K562 (cell line): ENCODE measurements at regions not wholly inside any gene's neighbourhood (a gene's known extent, or its start where the extent isn't known, plus 50 kb on each side); places are given as distances from the start of the nearest gene placed in this dataset.

Experiments used
- ATAC-seq: fragments of 200-7000 bp; cut with Tn5 transposase; 3 replicates; pipeline ENCODE4 v1.9.1; 2020; ENCODE audit warnings: moderate library complexity
- BruUV-seq: library from RNA; stranded (reverse); fragments of 400-500 nt; replicated peaks from 2 replicates; lab custom pipeline; 2021; lab: Mats Ljungman, UMichigan
- CTCF ChIA-PET: fragments of 300-600 bp; formaldehyde crosslinking; extraction: SDS; loops from one replicate; lab custom pipeline; 2021; ENCODE audit warnings: low intra/inter-chr PET ratio; lab: Yijun Ruan, JAX
- POLR2A ChIA-PET: fragments of 300-600, 350-650 bp; sonication (Branson Sonifier 250); formaldehyde crosslinking; extraction: SDS; loops from one replicate; lab custom pipeline; 2021; ENCODE audit warnings: antibody characterized with exemption, inconsistent platforms; lab: Yijun Ruan, JAX
- DNase-seq, 4 experiments: peaks; one replicate each; pipeline versions ENCODE4 v3.0.0 to v3.0.0-alpha.2; 2011 to 2018; ENCODE audit warnings: low spot score in 3 of 4, mixed read lengths in 3 of 4; ENCODE audit errors: extremely low read depth in 1 of 4
- FAIRE-seq: peaks from 2 replicates; lab custom pipeline; 2011; peaks lifted over from hg19 to GRCh38; lab: Jason Lieb, UNC
- H2AFZ ChIP-seq: 2 replicates; pipeline ENCODE4 v1.6.0; 2011; ENCODE audit warnings: low read depth, low read length, control low read depth, inconsistent platforms
- H3K27ac ChIP-seq: fragments of 200-600 bp; 3 replicates; pipeline ENCODE4 v1.8.0; 2011; ENCODE audit warnings: low read depth, mild to moderate bottlenecking, control low read depth, inconsistent platforms, low read length, moderate library complexity, mixed read lengths; ENCODE audit errors: extremely low read depth
- H3K27me3 ChIP-seq, 2 experiments: fragments of 300-600 bp in 1 of 2; 2 replicates in 1 of 2; 3 replicates in 1 of 2; pipeline versions ENCODE4 v1.6.0 to v1.8.0; 2011; ENCODE audit warnings: inconsistent platforms in 2 of 2, low read length in 2 of 2, mild to moderate bottlenecking in 1 of 2, mixed read lengths in 1 of 2, moderate library complexity in 1 of 2; ENCODE audit not compliant: control insufficient read depth in 2 of 2, insufficient read depth in 2 of 2
- H3K36me3 ChIP-seq: fragments of 300-600 bp; 3 replicates; pipeline ENCODE4 v1.8.0; 2011; ENCODE audit warnings: mild to moderate bottlenecking, low read length, inconsistent platforms; ENCODE audit not compliant: control insufficient read depth, insufficient read depth
- H3K4me1 ChIP-seq, 2 experiments: fragments of 200-600 bp in 1 of 2; replicated peaks in 1 of 2; 2 replicates in 1 of 2; 3 replicates in 1 of 2; pipeline versions ENCODE4 v1.5.1 to v1.8.0; 2011; ENCODE audit warnings: inconsistent platforms in 2 of 2, low read length in 2 of 2, mild to moderate bottlenecking in 1 of 2, mixed read lengths in 1 of 2, moderate library complexity in 1 of 2; ENCODE audit not compliant: control insufficient read depth in 2 of 2, insufficient read depth in 2 of 2
- H3K4me2 ChIP-seq: 2 replicates; pipeline ENCODE4 v1.6.1; 2011; ENCODE audit warnings: low read length, control low read depth, inconsistent platforms, mixed read lengths; ENCODE audit not compliant: insufficient read depth
- H3K4me3 ChIP-seq: fragments of 200-600 bp; sonication (generic), shearing (Covaris generic); 2 replicates; pipeline ENCODE4 v1.5.1; 2016; ENCODE audit warnings: control low read depth, inconsistent platforms
- H3K79me2 ChIP-seq: fragments of 200-600 bp; 3 replicates; pipeline ENCODE4 v1.8.0; 2011; ENCODE audit warnings: low read length, inconsistent platforms; ENCODE audit not compliant: control insufficient read depth, insufficient read depth
- H3K9ac ChIP-seq, 2 experiments: 2 replicates each; pipeline versions ENCODE4 v1.6.0 to v1.6.1; 2011; ENCODE audit warnings: low read depth in 2 of 2, low read length in 2 of 2, control low read depth in 1 of 2, inconsistent platforms in 1 of 2, mild to moderate bottlenecking in 1 of 2, mixed read lengths in 1 of 2; ENCODE audit not compliant: insufficient read depth in 1 of 2
- H3K9me1 ChIP-seq: one replicate; pipeline ENCODE4 v1.6.0; 2011; ENCODE audit warnings: inconsistent platforms, mild to moderate bottlenecking, low read length, moderate library complexity; ENCODE audit not compliant: control insufficient read depth, insufficient read depth
- H3K9me3 ChIP-seq: replicated peaks from 2 replicates; pipeline ENCODE4 v1.5.1; 2011; ENCODE audit warnings: low read depth, low read length, inconsistent platforms; ENCODE audit not compliant: control insufficient read depth, insufficient read depth
- H4K20me1 ChIP-seq: replicated peaks from 2 replicates; pipeline ENCODE4 v1.6.1; 2011; ENCODE audit warnings: low read length, inconsistent platforms, mixed read lengths; ENCODE audit not compliant: control insufficient read depth, insufficient read depth
- C11orf30 ChIP-seq: fragments of 450-650 bp; IDR thresholded peaks from 2 replicates; pipeline ENCODE4 v1.6.1; 2016; ENCODE audit warnings: low read depth, mild to moderate bottlenecking
- JUN ChIP-seq, 2 experiments: sonication (generic) in 1 of 2; formaldehyde crosslinking in 1 of 2; IDR thresholded peaks; 2 replicates each; pipeline versions ENCODE4 v1.6.1 to v1.8.0; 2012 to 2022; ENCODE audit warnings: borderline replicate concordance in 2 of 2, mild to moderate bottlenecking in 2 of 2, improper control_type of control experiment in 1 of 2, low read depth in 1 of 2, low read length in 1 of 2, missing genetic modification reagents in 1 of 2
- MAFF ChIP-seq: IDR thresholded peaks from 2 replicates; pipeline ENCODE4 v1.6.1; 2012; ENCODE audit warnings: low read length, improper control_type of control experiment
- MAFK ChIP-seq: IDR thresholded peaks from 2 replicates; pipeline ENCODE4 v1.6.1; 2011; ENCODE audit warnings: low read length, improper control_type of control experiment
- ZNF316 ChIP-seq: fragments of 450-650 bp; IDR thresholded peaks from 2 replicates; pipeline ENCODE4 v1.6.1; 2016
- WGBS: fragments of 100-300 bp; shearing (Covaris generic); methylation state at CpG from one replicate; pipeline ENCODE4 v1.1.6; 2016; ENCODE audit warnings: low coverage, mixed read lengths; ENCODE audit not compliant: insufficient coverage; ENCODE audit errors: missing lambda C conversion rate; 5-methylcytosine and 5-hydroxymethylcytosine counted together
- in situ Hi-C: fragments of 300-500 bp; cut with MboI; formaldehyde crosslinking; loops from 4 replicates; pipeline ENCODE4 v1.15.0; 2018; ENCODE audit warnings: inconsistent platforms, mixed read lengths
- intact Hi-C: fragments of 100-400 bp; cut with micrococcal nuclease; formaldehyde crosslinking; loops from 2 replicates; pipeline ENCODE4 v1.14.2; 2022
- TF ChIP-seq, protein P1 (sequence below), 2 experiments: fragments of 450-650 bp; conservative IDR thresholded peaks; 2 replicates each; pipeline ENCODE4 v1.6.1; 2017; ENCODE audit warnings: mild to moderate bottlenecking in 2 of 2, moderate library complexity in 2 of 2

DNA sequence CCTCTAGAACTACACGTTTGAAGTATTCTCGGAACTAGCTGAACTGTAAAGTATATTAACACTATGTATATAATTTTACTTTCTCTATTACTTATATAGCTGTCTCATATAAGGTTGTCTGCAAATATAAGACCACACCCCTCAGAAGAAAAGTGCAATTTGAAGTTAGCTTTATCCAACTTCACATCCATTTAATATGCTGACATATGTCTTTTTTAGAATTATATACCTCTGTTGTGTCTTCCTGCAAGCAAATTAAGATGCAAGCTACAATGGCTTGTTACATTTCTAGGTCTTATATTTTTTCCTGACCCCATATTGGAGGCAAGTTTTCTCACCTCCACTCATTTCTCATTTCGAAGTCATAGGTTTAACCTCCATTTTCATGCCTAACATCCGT lies 349.0 kb upstream of the AGA start:
- POLR2A ChIA-PET: no interaction called here
- intact Hi-C loops (no loop called here), in situ Hi-C loops (no loop called here)
- no peak overlapping the region for H3K4me3 ChIP-seq
- no peaks in the 10 kb centered on the region for H3K9me1 ChIP-seq
- CTCF ChIA-PET: no interaction called here
- H3K27ac ChIP-seq: no peak overlapping the region
- no peak overlapping the region for H3K4me2 ChIP-seq
- no peak for DNase-seq
- H3K9ac ChIP-seq: no peak overlapping the region
- no peaks in the 10 kb centered on the region for H3K79me2 ChIP-seq
- no peak overlapping the region for H2AFZ ChIP-seq
- BruUV-seq: no TSS peak
- no peaks in the 10 kb centered on the region for H4K20me1 ChIP-seq
- no peaks in the 10 kb centered on the region for H3K27me3 ChIP-seq
- FAIRE-seq: no peak
- 0% methylated on average over 4 of the region's 4 CpGs for WGBS
- H3K9me3 ChIP-seq: no peaks in the 10 kb centered on the region
- TF ChIP-seq MAFF (peak; percentile 39), JUN (IDR thresholded peaks at IDR 0.05; ENCODE audit: borderline replicate concordance, low read depth, low read length) (no peak), JUN (CRISPR knock-in tag; IDR thresholded peaks at IDR 0.05; ENCODE audit: borderline replicate concordance) (no peak), MAFK (peak; percentile 18; the same call in 1 of the 2 replicates), C11orf30 (peak; percentile 16; the same call in 1 of the 2 replicates), ZNF316 (peak; percentile 54; the same call in 1 of the 2 replicates)
- TF ChIP-seq, protein P1, sequence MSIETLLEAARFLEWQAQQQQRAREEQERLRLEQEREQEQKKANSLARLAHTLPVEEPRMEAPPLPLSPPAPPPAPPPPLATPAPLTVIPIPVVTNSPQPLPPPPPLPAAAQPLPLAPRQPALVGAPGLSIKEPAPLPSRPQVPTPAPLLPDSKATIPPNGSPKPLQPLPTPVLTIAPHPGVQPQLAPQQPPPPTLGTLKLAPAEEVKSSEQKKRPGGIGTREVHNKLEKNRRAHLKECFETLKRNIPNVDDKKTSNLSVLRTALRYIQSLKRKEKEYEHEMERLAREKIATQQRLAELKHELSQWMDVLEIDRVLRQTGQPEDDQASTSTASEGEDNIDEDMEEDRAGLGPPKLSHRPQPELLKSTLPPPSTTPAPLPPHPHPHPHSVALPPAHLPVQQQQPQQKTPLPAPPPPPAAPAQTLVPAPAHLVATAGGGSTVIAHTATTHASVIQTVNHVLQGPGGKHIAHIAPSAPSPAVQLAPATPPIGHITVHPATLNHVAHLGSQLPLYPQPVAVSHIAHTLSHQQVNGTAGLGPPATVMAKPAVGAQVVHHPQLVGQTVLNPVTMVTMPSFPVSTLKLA (conservative IDR thresholded peaks at IDR 0.05): no peak
- ATAC-seq: no peak
- H3K36me3 ChIP-seq: no peaks in the 10 kb centered on the region
- H3K4me1 ChIP-seq: no peaks in the 10 kb centered on the region
